Stomach (tissue), 8 donors: ENCODE measurements at regions not wholly inside any gene's neighbourhood (a gene's known extent, or its start where the extent isn't known, plus 50 kb on each side); places are given as distances from the start of the nearest gene placed in this dataset.
"Not testable (repeated sequence)": the region's sequence is repeated elsewhere in the genome, so short reads cannot be mapped to it uniquely, and the experiment has no call there.

Experiments used
- DNase-seq, 2 donors: peaks; one replicate each; pipeline versions ENCODE4 v3.0.0 to v3.0.0-alpha.2; 2013 to 2019
- H3K27ac ChIP-seq, 5 donors: fragments of 200-600 bp in 4 of 5; sonication (generic) in 4 of 5; one replicate each; pipeline ENCODE4 v1.5.1; 2013 to 2019; ENCODE audit warnings: mild to moderate bottlenecking in 1 of 5, moderate library complexity in 1 of 5
- H3K27me3 ChIP-seq, 3 donors: fragments of 200-600 bp; sonication (generic); one replicate each; pipeline ENCODE4 v1.5.1; 2017 to 2019; ENCODE audit warnings: mixed run types in 1 of 3
- H3K36me3 ChIP-seq, 4 donors: fragments of 200-600 bp; sonication (generic); 1 replicate in 3 of 4; 2 replicates in 1 of 4; pipeline ENCODE4 v1.5.1; 2016 to 2019
- H3K4me1 ChIP-seq, 4 donors: fragments of 200-600 bp; sonication (generic); one replicate each; pipeline ENCODE4 v1.5.1; 2016 to 2019
- H3K4me3 ChIP-seq, 4 donors: fragments of 200-600 bp; sonication (generic) in 3 of 4; one replicate each; pipeline ENCODE4 v1.5.1; 2016 to 2019; ENCODE audit warnings: mild to moderate bottlenecking in 1 of 4
- H3K9me3 ChIP-seq, 4 donors: fragments of 200-600 bp; sonication (generic); one replicate each; pipeline ENCODE4 v1.5.1; 2016 to 2019
- CTCF ChIP-seq, 7 experiments: fragments of 450-650 bp in 4 of 7; fragments of 200-600 bp in 3 of 7; sonication (generic) in 3 of 7; IDR thresholded peaks; one replicate each; pipeline ENCODE4 v1.5.1; 2016 to 2019; ENCODE audit warnings: antibody characterized with exemption in 7 of 7, control low read depth in 2 of 7, mild to moderate bottlenecking in 1 of 7
- EP300 ChIP-seq: sonication (generic); formaldehyde crosslinking; IDR thresholded peaks from one replicate; pipeline ENCODE4 v1.6.1; 2017; ENCODE audit warnings: antibody characterized with exemption
- POLR2A ChIP-seq, 4 donors: fragments of 450-650 bp; IDR thresholded peaks; one replicate each; pipeline ENCODE4 v1.6.1; 2016; ENCODE audit warnings: antibody characterized with exemption in 4 of 4, control low read depth in 2 of 4, mild to moderate bottlenecking in 1 of 4, moderate library complexity in 1 of 4
- POLR2AphosphoS5 ChIP-seq, 3 donors: sonication (generic); formaldehyde crosslinking; IDR thresholded peaks; one replicate each; pipeline ENCODE4 v1.6.1; 2016; ENCODE audit warnings: antibody characterized with exemption in 3 of 3
- WGBS, 5 donors: extraction: QIAGEN DNeasy Blood & Tissue Kit in 3 of 5; methylation state at CpG; one replicate each; pipeline versions ENCODE4 v1.1.5 to v1.1.7; 2013 to 2018; 5-methylcytosine and 5-hydroxymethylcytosine counted together
- intact Hi-C: fragments of 100-400 bp; cut with DNase I; formaldehyde crosslinking; loops from one replicate; pipeline ENCODE4 v1.15.1; 2023; ENCODE audit warnings: low total_unique reads
- donor health status: healthy with polysubstance abuse.
- donor health status: Bipolar disorder and iron deficiency.
- donor health status: healthy.

DNA sequence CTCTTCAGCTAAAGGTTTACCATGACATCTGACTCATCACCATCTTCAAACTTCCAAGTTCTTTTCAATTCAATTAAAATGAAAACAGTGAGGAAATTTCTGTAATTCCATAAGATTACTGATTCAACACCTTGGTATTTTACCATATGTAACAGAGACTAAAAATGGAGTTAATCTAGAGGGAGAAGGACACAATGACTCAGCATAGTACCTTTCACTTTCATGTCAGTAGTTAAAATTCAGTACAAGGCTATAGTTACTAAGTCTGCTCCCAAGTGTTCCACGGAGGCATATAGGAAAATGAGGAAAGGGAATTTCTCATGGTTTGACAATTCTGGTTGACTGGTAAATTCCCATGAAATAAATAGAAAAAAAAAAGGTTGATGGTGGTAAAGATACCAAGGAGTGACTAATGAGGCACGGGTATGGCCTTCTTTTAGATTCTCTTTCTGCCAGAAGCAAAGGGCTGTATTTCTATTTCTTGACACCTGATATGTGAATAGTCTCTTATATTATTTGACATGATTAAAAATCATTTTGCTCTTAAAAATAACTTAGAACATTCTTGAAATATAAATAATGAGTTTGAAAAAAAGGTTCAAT lies 526.7 kb upstream of the ADGRB3 start:
- H3K27me3 ChIP-seq: no peaks in the 10 kb centered on the region
- H3K27ac ChIP-seq: no peak overlapping the region
- DNase-seq: no peak
- no peak overlapping the region for H3K4me3 ChIP-seq
- 72 to 83% (median 79%) methylated on average over 2 of the region's 2 CpGs for WGBS, 5 donors
- TF ChIP-seq CTCF (IDR thresholded peaks at IDR 0.05): no peak
- no peak for TF ChIP-seq EP300
- TF ChIP-seq POLR2AphosphoS5 (IDR thresholded peaks at IDR 0.05): no peak
- no peak for TF ChIP-seq POLR2A (IDR thresholded peaks at IDR 0.05)
- no peaks in the 10 kb centered on the region for H3K36me3 ChIP-seq
- intact Hi-C loops: no loop called here
- no peaks in the 10 kb centered on the region for H3K9me3 ChIP-seq
- no peaks in the 10 kb centered on the region for H3K4me1 ChIP-seq

GRCh38 chr6:68094070-68094469 lies 541.0 kb upstream of the ADGRB3 start:
- H3K9me3 ChIP-seq: no peaks in the 10 kb centered on the region
- H3K4me3 ChIP-seq: no peak overlapping the region
- intact Hi-C loops: no loop called here
- no peaks in the 10 kb centered on the region for H3K4me1 ChIP-seq
- H3K36me3 ChIP-seq: no peaks in the 10 kb centered on the region
- no peaks in the 10 kb centered on the region for H3K27me3 ChIP-seq
- no peak overlapping the region for H3K27ac ChIP-seq
- no peak for DNase-seq
- TF ChIP-seq POLR2AphosphoS5 (IDR thresholded peaks at IDR 0.05): no peak
- TF ChIP-seq CTCF (IDR thresholded peaks at IDR 0.05): no peak
- no peak for TF ChIP-seq POLR2A (IDR thresholded peaks at IDR 0.05)
- no peak for TF ChIP-seq EP300

DNA sequence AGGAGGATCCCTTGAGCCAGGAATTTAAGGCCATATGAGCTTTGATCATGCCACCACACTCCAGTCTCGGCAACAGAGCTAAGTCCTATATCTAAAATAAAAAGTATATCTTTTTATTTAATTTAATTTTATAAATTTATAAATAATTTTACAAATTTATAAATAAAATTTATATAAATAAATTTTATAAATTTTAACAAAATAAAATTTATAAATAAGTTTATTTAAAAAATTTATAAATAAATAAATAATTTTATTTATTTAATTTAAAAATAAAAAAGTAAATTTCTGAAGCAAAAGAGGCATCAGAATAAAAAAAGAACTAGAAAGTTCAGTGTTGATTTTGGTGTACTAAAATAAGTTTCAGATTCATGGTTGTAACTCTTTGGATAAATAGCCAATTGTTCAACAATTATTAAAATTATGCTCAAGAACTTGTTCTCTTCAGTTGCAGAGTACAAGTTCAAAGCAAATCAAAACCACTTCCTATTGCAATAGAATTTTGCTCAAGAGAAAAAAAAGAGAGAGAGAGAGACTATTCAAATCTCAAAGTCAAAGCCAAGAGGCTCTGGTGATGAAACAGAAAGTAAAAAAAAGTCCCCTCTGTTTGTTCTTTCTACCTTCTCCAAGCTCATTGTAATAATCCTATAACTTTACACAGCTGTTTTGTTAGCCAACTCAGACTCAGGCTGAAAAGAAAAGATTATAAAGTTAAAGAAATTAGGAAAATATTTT lies 547.5 kb upstream of the ADGRB3 start:
- intact Hi-C loops: no loop called here
- H3K4me3 ChIP-seq: no peak overlapping the region

DNA sequence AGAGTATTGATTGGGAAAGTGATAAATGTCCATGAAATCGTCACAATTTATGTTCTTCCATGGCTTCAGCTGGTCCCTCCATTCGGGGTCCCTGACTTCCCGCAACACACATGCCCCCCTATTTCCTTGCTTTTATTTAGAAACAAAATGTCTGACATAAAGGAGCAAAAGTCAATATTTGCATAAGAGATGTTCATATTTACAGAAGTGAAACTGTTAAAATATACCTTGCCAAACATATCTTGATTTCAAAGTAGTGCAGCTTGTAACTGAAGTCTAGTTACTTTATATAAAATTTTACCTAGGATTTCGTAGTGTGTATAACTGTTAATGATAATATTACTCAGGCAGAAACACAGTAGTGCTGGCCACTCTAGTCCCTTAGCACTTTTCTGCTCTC lies 548.9 kb upstream of the ADGRB3 start:
- Histone ChIP-seq H3K9me3 (peaks cover 0 to 8% (median 5%) of the 10 kb centered on the region in 4 donors), H3K36me3 (no peaks in the 10 kb centered on the region), H3K27me3 (no peaks in the 10 kb centered on the region), H3K4me3 (no peak overlapping the region), H3K27ac (no peak overlapping the region), H3K4me1 (no peaks in the 10 kb centered on the region)
- 72 to 85% (median 81%) methylated on average over 4 of the region's 4 CpGs for WGBS, 5 donors
- no peak for DNase-seq
- TF ChIP-seq EP300: no peak
- TF ChIP-seq POLR2AphosphoS5 (IDR thresholded peaks at IDR 0.05): no peak
- TF ChIP-seq POLR2A (IDR thresholded peaks at IDR 0.05): no peak
- TF ChIP-seq CTCF (IDR thresholded peaks at IDR 0.05): no peak
- intact Hi-C loops: no loop called here

More for the DNA sequence above, 547.5 kb upstream of the ADGRB3 start:
- H3K27me3 ChIP-seq: no peaks in the 10 kb centered on the region
- H3K36me3 ChIP-seq: no peaks in the 10 kb centered on the region
- 80 to 89% (median 87%) methylated on average over 1 of the region's 1 CpG for WGBS, 5 donors
- no peak overlapping the region for H3K27ac ChIP-seq
- no peaks in the 10 kb centered on the region for H3K4me1 ChIP-seq
- H3K9me3 ChIP-seq: peaks cover 0 to 8% (median 5%) of the 10 kb centered on the region in 4 donors
- peak in 1 of 2 donors; percentile 3 for DNase-seq
- TF ChIP-seq POLR2A (IDR thresholded peaks at IDR 0.05) (no peak), EP300 (no peak), CTCF (IDR thresholded peaks at IDR 0.05) (no peak), POLR2AphosphoS5 (IDR thresholded peaks at IDR 0.05) (no peak)

DNA sequence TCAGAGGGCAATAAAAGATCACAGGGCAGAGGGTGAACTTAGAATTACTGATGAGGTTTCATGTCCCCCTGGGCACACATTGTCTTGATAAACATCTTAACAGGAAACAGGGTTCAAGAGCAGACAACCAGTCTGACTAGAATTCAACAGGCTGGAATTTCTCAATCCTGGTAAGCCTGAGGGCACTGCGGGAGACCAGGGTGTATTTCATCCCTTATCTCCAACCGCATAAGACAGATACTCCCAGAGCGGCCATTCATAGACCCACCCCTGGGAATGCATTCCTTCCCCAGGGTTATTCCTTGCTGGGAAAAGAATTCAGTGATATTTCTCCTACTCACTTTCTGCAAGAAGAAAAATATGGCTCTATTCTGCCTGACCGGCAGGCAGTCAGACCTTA lies 549.5 kb upstream of the ADGRB3 start:
- DNase-seq, H3K27ac ChIP-seq, H3K4me3 ChIP-seq, H3K9me3 ChIP-seq, intact Hi-C loops, H3K36me3 ChIP-seq, H3K4me1 ChIP-seq, H3K27me3 ChIP-seq: not testable (repeated sequence)
- WGBS, 5 donors: 90 to 96% (median 93%) methylated on average over 4 of the region's 4 CpGs
